Spleen (tissue), 11 donors: ENCODE measurements at regions not wholly inside any gene's neighbourhood (a gene's known extent, or its start where the extent isn't known, plus 50 kb on each side); places are given as distances from the start of the nearest gene placed in this dataset.

Experiments
- DNase-seq: peaks from one replicate; pipeline ENCODE4 v3.0.0-alpha.2; 2020
- H3K27ac ChIP-seq, 8 donors: fragments of 200-600 bp; sonication (generic) in 7 of 8; 1 replicate in 4 of 8; 2 replicates in 4 of 8; pipeline versions ENCODE4 v1.5.0 to v1.8.0; 2016 to 2021; ENCODE audit warnings: inconsistent platforms in 4 of 8, mild to moderate bottlenecking in 4 of 8, moderate library complexity in 1 of 8
- H3K27me3 ChIP-seq, 7 donors: fragments of 200-600 bp; sonication (generic) in 6 of 7; replicated peaks in 1 of 7; 1 replicate in 4 of 7; 2 replicates in 3 of 7; pipeline versions ENCODE4 v1.5.0 to v1.8.0; 2016 to 2021; ENCODE audit warnings: inconsistent platforms in 3 of 7, mild to moderate bottlenecking in 1 of 7
- H3K36me3 ChIP-seq, 6 donors: fragments of 200-600 bp; sonication (generic) in 5 of 6; 1 replicate in 4 of 6; 2 replicates in 2 of 6; pipeline versions ENCODE4 v1.5.0 to v1.8.0; 2016 to 2021; ENCODE audit warnings: inconsistent platforms in 2 of 6
- H3K4me1 ChIP-seq, 6 donors: fragments of 200-600 bp; sonication (generic) in 5 of 6; 1 replicate in 3 of 6; 2 replicates in 3 of 6; pipeline versions ENCODE4 v1.5.0 to v1.8.0; 2016 to 2021; ENCODE audit warnings: inconsistent platforms in 3 of 6
- H3K4me3 ChIP-seq, 8 donors: fragments of 200-600 bp; sonication (generic) in 7 of 8; 1 replicate in 4 of 8; 2 replicates in 4 of 8; pipeline versions ENCODE4 v1.5.0 to v1.8.0; 2016 to 2021; ENCODE audit warnings: inconsistent platforms in 4 of 8, mild to moderate bottlenecking in 4 of 8, moderate library complexity in 2 of 8
- H3K9me3 ChIP-seq, 8 donors: fragments of 200-600 bp; sonication (generic) in 7 of 8; 1 replicate in 4 of 8; 2 replicates in 4 of 8; pipeline versions ENCODE4 v1.5.0 to v1.8.0; 2016 to 2021; ENCODE audit warnings: inconsistent platforms in 4 of 8
- CTCF ChIP-seq, 11 experiments: fragments of 200-600 bp in 7 of 11; fragments of 450-650 bp in 4 of 11; sonication (generic) in 4 of 11; IDR thresholded peaks in 8 of 11; conservative IDR thresholded peaks in 3 of 11; 1 replicate in 7 of 11; 2 replicates in 4 of 11; pipeline versions ENCODE4 v1.4.0 to v1.8.0; 2016 to 2021; ENCODE audit warnings: antibody characterized with exemption in 11 of 11, inconsistent platforms in 4 of 11, mild to moderate bottlenecking in 1 of 11
- POLR2A ChIP-seq, 3 donors: fragments of 450-650 bp; IDR thresholded peaks; one replicate each; pipeline ENCODE4 v1.5.1; 2017; ENCODE audit warnings: antibody characterized with exemption in 3 of 3, mild to moderate bottlenecking in 1 of 3
- POLR2AphosphoS5 ChIP-seq, 3 donors: sonication (generic); formaldehyde crosslinking; IDR thresholded peaks; one replicate each; pipeline ENCODE4 v1.5.1; 2017; ENCODE audit warnings: antibody characterized with exemption in 3 of 3
- WGBS, 5 donors: extraction: QIAGEN DNeasy Blood & Tissue Kit in 3 of 5; methylation state at CpG; one replicate each; pipeline versions ENCODE4 v1.1.5 to v1.1.7; 2013 to 2018; 5-methylcytosine and 5-hydroxymethylcytosine counted together
- intact Hi-C: fragments of 100-400 bp; cut with DNase I; formaldehyde crosslinking; loops from one replicate; pipeline ENCODE4 v1.15.0; 2023; ENCODE audit warnings: low total_unique reads
- donor health status: healthy with polysubstance abuse.
- donor health status: DM: no; HTN: no; CAD: no; lungs with moderate emphysema.
- donor health status: DM: no; HTN: no; CAD: no.
- donor health status: Bipolar disorder and iron deficiency.
- donor health status: healthy.
- donor health status: DM: no; HTN: no; CAD: no.
- donor health status: DM: yes; HTN: yes; CAD: no.

DNA sequence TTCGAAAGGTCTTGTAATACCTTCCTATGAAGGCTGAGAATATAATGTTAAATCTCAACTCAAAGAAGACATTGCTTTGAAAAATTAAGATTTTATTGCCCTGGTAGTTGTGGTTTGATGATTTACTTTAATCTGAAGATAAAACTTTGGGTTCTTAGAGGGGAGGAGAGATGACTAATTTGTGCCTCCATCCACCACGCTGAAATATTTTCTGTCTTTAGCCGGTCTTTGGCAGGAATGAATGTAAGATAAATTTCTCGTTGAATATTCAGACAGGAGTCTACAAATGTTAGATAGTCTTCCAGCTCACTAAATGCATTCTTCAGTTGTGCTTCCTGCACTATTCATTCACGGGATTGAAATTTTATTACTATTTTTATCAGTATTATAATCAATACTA is 844.3 kb upstream of the NR2F2 start:
- WGBS, 5 donors, result 82 to 94% (median 89%) methylated on average over 5 of the region's 5 CpGs
- H3K9me3 ChIP-seq, result peaks cover 0 to 26% (median 18%) of the 10 kb centered on the region in 8 donors
- no peak for DNase-seq
- no peak overlapping the region for H3K4me3 ChIP-seq
- intact Hi-C loops, result no loop called here
- H3K36me3 ChIP-seq, result no peaks in the 10 kb centered on the region
- no peaks in the 10 kb centered on the region for H3K27me3 ChIP-seq
- H3K27ac ChIP-seq, result no peak overlapping the region
- H3K4me1 ChIP-seq, result no peaks in the 10 kb centered on the region
- TF ChIP-seq POLR2A (IDR thresholded peaks at IDR 0.05) (no peak), POLR2AphosphoS5 (IDR thresholded peaks at IDR 0.05) (no peak), CTCF (IDR thresholded peaks at IDR 0.05 in 8 of 11, conservative IDR thresholded peaks at IDR 0.05 in 3 of 11) (no peak)

GRCh38 chr15:95489103-95489502 is 841.4 kb upstream of the NR2F2 start:
- intact Hi-C loops, result no loop called here
- H3K4me3 ChIP-seq, result no peak overlapping the region
- no peaks in the 10 kb centered on the region for H3K27me3 ChIP-seq
- DNase-seq, result no peak
- H3K36me3 ChIP-seq, result no peaks in the 10 kb centered on the region
- peaks cover 0 to 20% (median 15%) of the 10 kb centered on the region in 8 donors for H3K9me3 ChIP-seq
- H3K4me1 ChIP-seq, result no peaks in the 10 kb centered on the region
- 91 to 95% (median 93%) methylated on average over 5 of the region's 5 CpGs for WGBS, 5 donors
- TF ChIP-seq CTCF (IDR thresholded peaks at IDR 0.05 in 8 of 11, conservative IDR thresholded peaks at IDR 0.05 in 3 of 11) (no peak), POLR2A (IDR thresholded peaks at IDR 0.05) (no peak), POLR2AphosphoS5 (IDR thresholded peaks at IDR 0.05) (no peak)
- no peak overlapping the region for H3K27ac ChIP-seq

GRCh38 chr15:95492388-95493070 is 838.0 kb upstream of the NR2F2 start:
- H3K27ac ChIP-seq, result no peak overlapping the region
- no peak overlapping the region for H3K4me3 ChIP-seq
- H3K9me3 ChIP-seq, result no peaks in the 10 kb centered on the region
- 78 to 93% (median 82%) methylated on average over 5 of the region's 5 CpGs for WGBS, 5 donors
- TF ChIP-seq CTCF (IDR thresholded peaks at IDR 0.05 in 8 of 11, conservative IDR thresholded peaks at IDR 0.05 in 3 of 11) (no peak), POLR2A (IDR thresholded peaks at IDR 0.05) (no peak), POLR2AphosphoS5 (IDR thresholded peaks at IDR 0.05) (no peak)
- intact Hi-C loops, result no loop called here
- no peaks in the 10 kb centered on the region for H3K4me1 ChIP-seq
- H3K27me3 ChIP-seq, result no peaks in the 10 kb centered on the region
- no peaks in the 10 kb centered on the region for H3K36me3 ChIP-seq
- no peak for DNase-seq

GRCh38 chr15:95494971-95495541 is 835.4 kb upstream of the NR2F2 start:
- intact Hi-C loops, result no loop called here
- no peak for DNase-seq
- H3K4me3 ChIP-seq, result no peak overlapping the region
- 75 to 79% (median 76%) methylated on average over 19 of the region's 19 CpGs for WGBS, 5 donors
- H3K27ac ChIP-seq, result no peak overlapping the region
- TF ChIP-seq POLR2AphosphoS5 (IDR thresholded peaks at IDR 0.05) (no peak), CTCF (IDR thresholded peaks at IDR 0.05 in 8 of 11, conservative IDR thresholded peaks at IDR 0.05 in 3 of 11) (no peak), POLR2A (IDR thresholded peaks at IDR 0.05) (no peak)
- no peaks in the 10 kb centered on the region for H3K9me3 ChIP-seq
- H3K27me3 ChIP-seq, result no peaks in the 10 kb centered on the region
- no peaks in the 10 kb centered on the region for H3K36me3 ChIP-seq
- H3K4me1 ChIP-seq, result no peaks in the 10 kb centered on the region
